GM18868 (cell line): ENCODE measurements at regions not wholly inside any gene's neighbourhood (a gene's known extent, or its start where the extent isn't known, plus 50 kb on each side); places are given as distances from the start of the nearest gene placed in this dataset.
"Not testable (repeated sequence)": the region's sequence is repeated elsewhere in the genome, so short reads cannot be mapped to it uniquely, and the experiment has no call there.

Source experiments
- ATAC-seq: cut with Tn5 transposase; IDR thresholded peaks from one replicate; pipeline ENCODE4 v1.9.1; 2021; ENCODE audit warnings: mild to moderate bottlenecking, moderate library complexity; ENCODE audit not compliant: unreplicated experiment

- not testable (repeated sequence) for ATAC-seq
These were observed 593.9 kb upstream of the CDH10 start for GRCh38 chr5:25238720-25239119.

- no peak for ATAC-seq
These were observed 579.7 kb upstream of the CDH10 start for GRCh38 chr5:25224316-25224982.

- ATAC-seq = not testable (repeated sequence)
These were observed 555.1 kb upstream of the CDH10 start for GRCh38 chr5:25199902-25200301.

GRCh38 chr5:25190521-25191000 lies 545.8 kb upstream of the CDH10 start:
- no peak for ATAC-seq

- ATAC-seq = no peak
These were observed 536.5 kb upstream of the CDH10 start for GRCh38 chr5:25181249-25181648.

- not testable (repeated sequence) for ATAC-seq
These were observed 517.8 kb upstream of the CDH10 start for GRCh38 chr5:25162616-25163015.

- no peak for ATAC-seq
These were observed 516.1 kb upstream of the CDH10 start for GRCh38 chr5:25160891-25161290.

- no peak for ATAC-seq
These were observed 506.0 kb upstream of the CDH10 start for GRCh38 chr5:25150819-25151218.

- no peak for ATAC-seq
These were observed 483.8 kb upstream of the CDH10 start for GRCh38 chr5:25128606-25129005.

- ATAC-seq = peak; percentile 66
These were observed 474.9 kb upstream of the CDH10 start for GRCh38 chr5:25119650-25120049.

- ATAC-seq = no peak
These were observed 463.1 kb upstream of the CDH10 start for GRCh38 chr5:25107853-25108252.

GRCh38 chr5:25099538-25099937 lies 454.8 kb upstream of the CDH10 start:
- ATAC-seq = no peak

GRCh38 chr5:25095261-25095660 lies 450.5 kb upstream of the CDH10 start:
- ATAC-seq = no peak

- no peak for ATAC-seq
These were observed 449.4 kb upstream of the CDH10 start for GRCh38 chr5:25094219-25094618.

GRCh38 chr5:25091921-25092320 lies 447.1 kb upstream of the CDH10 start:
- ATAC-seq = no peak

- ATAC-seq = no peak
These were observed 446.1 kb upstream of the CDH10 start for GRCh38 chr5:25090854-25091253.

- no peak for ATAC-seq
These were observed 445.5 kb upstream of the CDH10 start for GRCh38 chr5:25090275-25090674.

GRCh38 chr5:25088689-25089088 lies 443.9 kb upstream of the CDH10 start:
- ATAC-seq = not testable (repeated sequence)

GRCh38 chr5:25083261-25083660 lies 438.5 kb upstream of the CDH10 start:
- not testable (repeated sequence) for ATAC-seq

- ATAC-seq = no peak
These were observed 421.5 kb upstream of the CDH10 start for GRCh38 chr5:25066239-25066638.

GRCh38 chr5:25064306-25064705 lies 419.5 kb upstream of the CDH10 start:
- no peak for ATAC-seq

GRCh38 chr5:25060575-25060974 lies 415.8 kb upstream of the CDH10 start:
- no peak for ATAC-seq

GRCh38 chr5:25056836-25057235 lies 412.1 kb upstream of the CDH10 start:
- ATAC-seq = no peak
